Trophoblast cell (in vitro differentiated cells and primary cell): ENCODE measurements at regions not wholly inside any gene's neighbourhood (a gene's known extent, or its start where the extent isn't known, plus 50 kb on each side); places are given as distances from the start of the nearest gene placed in this dataset.
A peak's percentile ranks its signal among the peaks of the same experiment; 100 is the strongest.

Experiments used
- DNase-seq, 2 donors: peaks; one replicate each; pipeline ENCODE4 v3.0.0-alpha.2; 2016
- H2AFZ ChIP-seq: 2 replicates; pipeline ENCODE4 v1.6.1; 2013; ENCODE audit warnings: low read length, moderate library complexity, mild to moderate bottlenecking; ENCODE audit not compliant: insufficient read depth, poor library complexity
- H2AK5ac ChIP-seq: 2 replicates; pipeline ENCODE4 v1.6.1; 2013; ENCODE audit warnings: mild to moderate bottlenecking, low read length
- H2BK120ac ChIP-seq: 2 replicates; pipeline ENCODE4 v1.6.1; 2013; ENCODE audit warnings: low read length, mild to moderate bottlenecking, moderate library complexity; ENCODE audit not compliant: insufficient read depth, poor library complexity
- H2BK12ac ChIP-seq: 2 replicates; pipeline ENCODE4 v1.6.1; 2013; ENCODE audit warnings: mild to moderate bottlenecking, low read length, moderate library complexity
- H2BK5ac ChIP-seq: 2 replicates; pipeline ENCODE4 v1.6.1; 2013; ENCODE audit warnings: low read length, low read depth, moderate library complexity, mild to moderate bottlenecking; ENCODE audit not compliant: poor library complexity
- H3K14ac ChIP-seq: 2 replicates; pipeline ENCODE4 v1.6.1; 2013; ENCODE audit warnings: mild to moderate bottlenecking, low read length
- H3K18ac ChIP-seq: 2 replicates; pipeline ENCODE4 v1.6.1; 2013; ENCODE audit warnings: mild to moderate bottlenecking, low read length
- H3K23ac ChIP-seq: 2 replicates; pipeline ENCODE4 v1.6.1; 2013; ENCODE audit warnings: low read length
- H3K27ac ChIP-seq: 2 replicates; pipeline ENCODE4 v1.5.1; 2013; ENCODE audit warnings: low read depth, mild to moderate bottlenecking, inconsistent platforms, low read length, moderate library complexity
- H3K27me3 ChIP-seq: 2 replicates; pipeline ENCODE4 v1.6.1; 2013; ENCODE audit warnings: inconsistent platforms, mild to moderate bottlenecking, low read length, moderate library complexity; ENCODE audit not compliant: insufficient read depth
- H3K36me3 ChIP-seq, 2 experiments: 1 replicate in 1 of 2; 2 replicates in 1 of 2; pipeline ENCODE4 v1.6.1; 2013; ENCODE audit warnings: low read length in 2 of 2, mild to moderate bottlenecking in 2 of 2, moderate library complexity in 1 of 2; ENCODE audit not compliant: insufficient read depth in 2 of 2, control insufficient read depth in 1 of 2
- H3K4ac ChIP-seq: 2 replicates; pipeline ENCODE4 v1.6.1; 2013; ENCODE audit warnings: low read depth, mild to moderate bottlenecking, low read length, moderate library complexity
- H3K4me1 ChIP-seq, 2 experiments: 1 replicate in 1 of 2; 2 replicates in 1 of 2; pipeline ENCODE4 v1.6.1; 2013; ENCODE audit warnings: low read length in 2 of 2, mild to moderate bottlenecking in 2 of 2, moderate library complexity in 1 of 2; ENCODE audit not compliant: insufficient read depth in 2 of 2, control insufficient read depth in 1 of 2
- H3K4me2 ChIP-seq: 2 replicates; pipeline ENCODE4 v1.6.1; 2013; ENCODE audit warnings: inconsistent platforms, mild to moderate bottlenecking, low read length, moderate library complexity
- H3K4me3 ChIP-seq: 2 replicates; pipeline ENCODE4 v1.5.1; 2013; ENCODE audit warnings: mild to moderate bottlenecking, low read depth, low read length, inconsistent platforms
- H3K79me1 ChIP-seq: one replicate; pipeline ENCODE4 v1.6.1; 2013; ENCODE audit warnings: low read length
- H3K79me2 ChIP-seq: 2 replicates; pipeline ENCODE4 v1.6.1; 2013; ENCODE audit warnings: low read length, mild to moderate bottlenecking; ENCODE audit not compliant: control insufficient read depth, insufficient read depth, poor library complexity
- H3K9ac ChIP-seq: 2 replicates; pipeline ENCODE4 v1.6.1; 2013; ENCODE audit warnings: mild to moderate bottlenecking, low read length
- H3K9me3 ChIP-seq: 2 replicates; pipeline ENCODE4 v1.6.1; 2013; ENCODE audit warnings: low read depth, mild to moderate bottlenecking, control low read depth, inconsistent platforms, low read length; ENCODE audit not compliant: insufficient read depth
- H4K12ac ChIP-seq: 2 replicates; pipeline ENCODE4 v1.6.1; 2013; ENCODE audit warnings: low read depth, mild to moderate bottlenecking, low read length, moderate library complexity
- H4K8ac ChIP-seq: 2 replicates; pipeline ENCODE4 v1.6.1; 2013; ENCODE audit warnings: low read depth, mild to moderate bottlenecking, low read length, moderate library complexity
- H4K91ac ChIP-seq: one replicate; pipeline ENCODE4 v1.6.1; 2013; ENCODE audit warnings: low read depth, mild to moderate bottlenecking, low read length, moderate library complexity
- WGBS: extraction: QIAGEN DNeasy Blood & Tissue Kit; methylation state at CpG from one replicate; pipeline ENCODE4 v1.1.7; 2013; ENCODE audit warnings: missing lambda C conversion rate; ENCODE audit not compliant: insufficient read length, insufficient coverage; ENCODE audit errors: extremely low coverage; 5-methylcytosine and 5-hydroxymethylcytosine counted together

DNA sequence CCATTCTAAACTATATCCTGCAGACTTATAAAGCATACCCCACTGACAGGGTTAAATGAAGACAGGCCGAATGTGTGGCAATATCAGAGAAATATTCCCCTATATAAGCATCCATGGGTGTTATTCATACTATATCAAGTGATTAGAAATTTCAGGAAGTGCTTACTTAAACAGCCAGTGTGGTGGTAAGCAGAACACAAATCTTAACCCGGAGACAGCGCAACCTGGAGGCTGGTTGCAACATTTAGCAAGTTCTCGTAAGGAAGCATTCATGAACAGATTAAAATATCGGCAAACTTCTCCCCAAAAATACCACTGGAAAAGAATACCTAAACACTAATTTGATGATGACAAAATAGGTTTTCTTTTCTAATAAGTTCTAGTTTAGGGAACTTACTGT, 261.2 kb downstream of the CBLL2 start:
- H3K23ac ChIP-seq: no peak overlapping the region
- no peak overlapping the region for H3K4me2 ChIP-seq
- no peak overlapping the region for H3K27ac ChIP-seq
- no peak for DNase-seq
- no peak overlapping the region for H2BK5ac ChIP-seq
- H4K91ac ChIP-seq: no peak overlapping the region
- no peaks in the 10 kb centered on the region for H3K79me1 ChIP-seq
- no peaks in the 10 kb centered on the region for H3K4me1 ChIP-seq
- H2BK120ac ChIP-seq: no peak overlapping the region
- no peak overlapping the region for H3K4ac ChIP-seq
- H2AFZ ChIP-seq: no peak overlapping the region
- H4K12ac ChIP-seq: no peak overlapping the region
- no peaks in the 10 kb centered on the region for H3K36me3 ChIP-seq
- no peak overlapping the region for H2BK12ac ChIP-seq
- H3K9ac ChIP-seq: no peak overlapping the region
- no peaks in the 10 kb centered on the region for H3K79me2 ChIP-seq
- no peak overlapping the region for H3K4me3 ChIP-seq
- H3K18ac ChIP-seq: no peak overlapping the region
- no peak overlapping the region for H2AK5ac ChIP-seq
- no peaks in the 10 kb centered on the region for H3K9me3 ChIP-seq
- H3K27me3 ChIP-seq: no peaks in the 10 kb centered on the region
- no peak overlapping the region for H4K8ac ChIP-seq
- H3K14ac ChIP-seq: no peak overlapping the region
- no CpG with 5 or more reads among the region's 5 CpGs for WGBS

DNA sequence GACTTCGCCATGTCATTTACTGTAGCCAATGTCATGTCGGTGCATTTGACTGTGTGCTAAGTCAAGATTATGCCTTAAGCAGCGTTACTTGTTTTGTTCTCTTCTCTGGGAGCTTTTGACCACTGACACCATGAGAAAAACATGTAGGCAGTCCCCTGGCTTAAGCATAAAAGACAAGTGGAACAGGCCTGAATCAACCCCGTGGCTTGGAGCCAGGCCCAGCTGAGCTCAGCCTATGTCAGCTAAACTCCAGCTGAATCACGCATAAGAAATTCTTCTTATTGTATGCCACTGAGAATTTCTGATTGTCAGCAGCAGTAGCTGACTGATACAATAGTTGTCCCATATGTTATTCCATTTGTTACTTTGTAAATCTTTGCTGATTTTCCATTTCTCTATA, 261.9 kb downstream of the CBLL2 start:
- H3K4me2 ChIP-seq: no peak overlapping the region
- no peak overlapping the region for H3K27ac ChIP-seq
- H3K14ac ChIP-seq: no peak overlapping the region
- H3K36me3 ChIP-seq: no peaks in the 10 kb centered on the region
- H3K4ac ChIP-seq: no peak overlapping the region
- H4K12ac ChIP-seq: no peak overlapping the region
- H3K4me1 ChIP-seq: no peaks in the 10 kb centered on the region
- H3K9ac ChIP-seq: no peak overlapping the region
- no peak overlapping the region for H2AFZ ChIP-seq
- no peaks in the 10 kb centered on the region for H3K79me2 ChIP-seq
- H2BK12ac ChIP-seq: no peak overlapping the region
- no peak overlapping the region for H2BK120ac ChIP-seq
- no peaks in the 10 kb centered on the region for H3K27me3 ChIP-seq
- no peak for DNase-seq
- WGBS: no CpG with 5 or more reads among the region's 5 CpGs
- H3K79me1 ChIP-seq: no peaks in the 10 kb centered on the region
- no peaks in the 10 kb centered on the region for H3K9me3 ChIP-seq
- H3K18ac ChIP-seq: no peak overlapping the region
- H2AK5ac ChIP-seq: no peak overlapping the region
- no peak overlapping the region for H3K23ac ChIP-seq
- H4K91ac ChIP-seq: no peak overlapping the region
- no peak overlapping the region for H3K4me3 ChIP-seq
- H4K8ac ChIP-seq: no peak overlapping the region
- no peak overlapping the region for H2BK5ac ChIP-seq

DNA sequence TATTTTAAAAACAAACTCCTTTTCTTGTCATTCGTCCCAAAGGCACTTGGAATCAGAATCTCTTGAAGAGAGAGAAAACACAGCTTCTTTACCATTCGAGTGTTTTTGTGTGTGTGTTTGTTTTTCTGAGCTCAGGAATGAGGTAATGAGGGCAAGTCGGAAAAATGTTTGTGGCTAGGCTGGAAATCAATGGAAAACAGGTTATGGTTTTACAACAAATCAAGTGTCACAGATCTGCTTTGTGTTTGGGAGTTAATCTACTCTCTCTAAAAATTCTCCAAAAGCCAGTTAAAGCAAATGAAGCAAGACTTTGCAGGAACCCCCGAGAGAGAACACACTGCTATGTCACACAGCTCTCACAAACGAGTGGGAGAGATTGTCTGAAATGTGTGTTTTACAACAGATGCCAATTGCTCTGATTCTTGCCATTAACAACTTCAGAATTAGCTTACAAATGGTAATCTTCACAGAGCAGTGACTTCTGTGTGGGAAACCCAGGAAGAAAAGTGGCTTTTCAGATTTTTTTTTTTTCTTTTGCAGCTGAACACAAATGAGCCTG, 264.1 kb downstream of the CBLL2 start:
- Histone ChIP-seq H2BK5ac (no peak overlapping the region), H3K36me3 (no peaks in the 10 kb centered on the region), H2AK5ac (no peak overlapping the region), H3K4me1 (no peaks in the 10 kb centered on the region), H3K14ac (no peak overlapping the region), H3K79me1 (no peaks in the 10 kb centered on the region), H2AFZ (no peak overlapping the region), H4K12ac (no peak overlapping the region), H3K9ac (no peak overlapping the region), H3K27ac (peak overlapping the region; percentile 74), H3K18ac (no peak overlapping the region), H3K4ac (no peak overlapping the region), H3K4me3 (no peak overlapping the region), H3K9me3 (no peaks in the 10 kb centered on the region), H3K27me3 (no peaks in the 10 kb centered on the region), H4K91ac (no peak overlapping the region), H3K79me2 (no peaks in the 10 kb centered on the region), H4K8ac (no peak overlapping the region), H3K23ac (no peak overlapping the region), H2BK12ac (no peak overlapping the region), H2BK120ac (no peak overlapping the region), H3K4me2 (peak overlapping the region; percentile 47)
- WGBS: no CpG with 5 or more reads among the region's 5 CpGs
- no peak for DNase-seq

DNA sequence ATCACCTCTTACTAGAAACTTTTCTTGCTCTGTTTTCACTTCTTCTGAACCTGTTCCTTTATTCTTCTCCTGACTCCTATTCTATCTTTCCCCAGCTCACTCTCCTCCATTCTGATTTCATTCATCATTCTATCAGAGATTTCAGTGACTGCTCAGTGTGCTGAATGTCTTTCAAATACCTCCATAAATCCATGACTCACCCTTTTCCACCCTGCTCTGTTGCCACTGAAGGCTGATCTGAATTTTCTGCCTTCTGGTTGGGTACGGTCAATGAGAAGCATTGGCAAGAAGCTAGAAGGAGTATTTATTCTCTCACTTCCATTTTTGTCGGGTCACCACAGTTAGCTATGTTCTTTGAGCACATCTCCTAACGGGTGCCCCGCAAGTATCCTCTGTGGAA, 265.9 kb downstream of the CBLL2 start:
- Histone ChIP-seq H2BK12ac (no peak overlapping the region), H3K4me2 (no peak overlapping the region), H4K91ac (no peak overlapping the region), H3K4me1 (no peaks in the 10 kb centered on the region), H3K79me1 (no peaks in the 10 kb centered on the region), H3K18ac (no peak overlapping the region), H4K8ac (no peak overlapping the region), H3K27ac (no peak overlapping the region), H3K4me3 (no peak overlapping the region), H3K79me2 (no peaks in the 10 kb centered on the region), H2BK5ac (no peak overlapping the region), H3K36me3 (no peaks in the 10 kb centered on the region), H3K14ac (no peak overlapping the region), H2AFZ (no peak overlapping the region), H3K9me3 (no peaks in the 10 kb centered on the region), H3K23ac (no peak overlapping the region), H2BK120ac (no peak overlapping the region), H3K27me3 (no peaks in the 10 kb centered on the region), H3K4ac (no peak overlapping the region), H3K9ac (no peak overlapping the region), H2AK5ac (no peak overlapping the region), H4K12ac (no peak overlapping the region)
- no peak for DNase-seq
- no CpG with 5 or more reads among the region's 4 CpGs for WGBS
